ENCODE measurements at regions not wholly inside any gene's neighbourhood (a gene's known extent, or its start where the extent isn't known, plus 50 kb on each side); places are given as distances from the start of the nearest gene placed in this dataset.
"Not testable (repeated sequence)": the region's sequence is repeated elsewhere in the genome, so short reads cannot be mapped to it uniquely, and the experiment has no call there.

GRCh38 chr6:19892260-19892659 is 55.1 kb downstream of the ID4 start:
- DNase-seq: no peak

GRCh38 chr6:19895866-19896692 is 58.9 kb downstream of the ID4 start:
- no peak for DNase-seq

GRCh38 chr6:19896693-19897010 is 59.5 kb downstream of the ID4 start:
- no peak for DNase-seq

- no peak for DNase-seq
These were observed 61.1 kb downstream of the ID4 start for GRCh38 chr6:19898141-19898740.

- DNase-seq: no peak
These were observed 65.0 kb downstream of the ID4 start for GRCh38 chr6:19902201-19902600.

- DNase-seq: not testable (repeated sequence)
These were observed 67.2 kb downstream of the ID4 start for GRCh38 chr6:19904408-19904807.

- no peak for DNase-seq
These were observed 68.4 kb downstream of the ID4 start for GRCh38 chr6:19905584-19905983.

GRCh38 chr6:19906171-19906570 is 69.0 kb downstream of the ID4 start:
- no peak for DNase-seq

- no peak for DNase-seq
These were observed 74.1 kb downstream of the ID4 start for GRCh38 chr6:19911223-19911622.

GRCh38 chr6:19918436-19918835 is 81.3 kb downstream of the ID4 start:
- no peak for DNase-seq

GRCh38 chr6:19921786-19922185 is 84.6 kb downstream of the ID4 start:
- DNase-seq: no peak

GRCh38 chr6:19925533-19925932 is 88.4 kb downstream of the ID4 start:
- DNase-seq: no peak

GRCh38 chr6:19928461-19928860 is 91.3 kb downstream of the ID4 start:
- DNase-seq: no peak

GRCh38 chr6:19929312-19929711 is 92.1 kb downstream of the ID4 start:
- no peak for DNase-seq

- no peak for DNase-seq
These were observed 97.9 kb downstream of the ID4 start for GRCh38 chr6:19934996-19935591.

GRCh38 chr6:19939321-19939720 is 102.2 kb downstream of the ID4 start:
- DNase-seq: not testable (repeated sequence)

GRCh38 chr6:19939926-19940325 is 102.8 kb downstream of the ID4 start:
- DNase-seq: not testable (repeated sequence)

- DNase-seq: no peak
These were observed 105.9 kb downstream of the ID4 start for GRCh38 chr6:19943042-19943441.

GRCh38 chr6:19945843-19946358 is 108.7 kb downstream of the ID4 start:
- no peak for DNase-seq

GRCh38 chr6:19949155-19949554 is 112.0 kb downstream of the ID4 start:
- DNase-seq: no peak

GRCh38 chr6:19964115-19964514 is 126.9 kb downstream of the ID4 start:
- peak; percentile 3 for DNase-seq

- peak; percentile 71 for DNase-seq
These were observed 131.0 kb downstream of the ID4 start for GRCh38 chr6:19968201-19968600.

- DNase-seq: no peak
These were observed 135.1 kb downstream of the ID4 start for GRCh38 chr6:19972221-19972620.
